DOHH2 (cell line): ENCODE measurements at regions not wholly inside any gene's neighbourhood (a gene's known extent, or its start where the extent isn't known, plus 50 kb on each side); places are given as distances from the start of the nearest gene placed in this dataset.

ENCODE experiments used
- CTCF ChIP-seq: fragments of 200-600 bp; sonication (generic); IDR thresholded peaks from one replicate; pipeline ENCODE4 v1.5.1; 2014; ENCODE audit warnings: antibody characterized with exemption, mild to moderate bottlenecking, low read depth, low read length; ENCODE audit not compliant: poor library complexity, severe bottlenecking
- EZH2phosphoT487 ChIP-seq: fragments of 200-600 bp; sonication (generic); IDR thresholded peaks from 2 replicates; pipeline ENCODE4 v1.6.1; 2017; ENCODE audit warnings: borderline replicate concordance, mild to moderate bottlenecking, antibody characterized with exemption, low read length, moderate library complexity, mixed read lengths

- TF ChIP-seq CTCF (no peak), EZH2phosphoT487 (no peak)
Measured at GRCh38 chr5:167837127-167837526, 454.3 kb upstream of the WWC1 start.
